Stimulated activated effector memory CD8-positive, alpha-beta T cell treated with anti-CD3 and anti-CD28 coated beads, Interleukin-12 subunit alpha, Interleukin-12 subunit beta, amount 100 ng/mL, for 72 hours (primary cell): ENCODE measurements at regions not wholly inside any gene's neighbourhood (a gene's known extent, or its start where the extent isn't known, plus 50 kb on each side); places are given as distances from the start of the nearest gene placed in this dataset.

ENCODE experiments used
- ATAC-seq: fragments of 150-1000 bp; cut with Tn5 transposase; 2 replicates; pipeline ENCODE4 v1.10.0; 2021
- DNase-seq, 2 donors: peaks; one replicate each; pipeline ENCODE4 v3.0.0; 2021 to 2022; ENCODE audit warnings: low spot score in 2 of 2
- H3K27ac Mint-ChIP-seq: one replicate; pipeline ENCODE4 v1.8.0; 2022; ENCODE audit warnings: mild to moderate bottlenecking, mixed read lengths
- H3K36me3 Mint-ChIP-seq: one replicate; pipeline ENCODE4 v1.8.0; 2022; ENCODE audit warnings: mild to moderate bottlenecking, mixed read lengths
- H3K4me1 Mint-ChIP-seq: one replicate; pipeline ENCODE4 v1.8.0; 2022; ENCODE audit warnings: mixed read lengths
- H3K4me3 Mint-ChIP-seq: one replicate; pipeline ENCODE4 v1.8.0; 2022; ENCODE audit warnings: mild to moderate bottlenecking, mixed read lengths
- H3K9me3 Mint-ChIP-seq: one replicate; pipeline ENCODE4 v1.8.0; 2022; ENCODE audit warnings: mixed read lengths

DNA sequence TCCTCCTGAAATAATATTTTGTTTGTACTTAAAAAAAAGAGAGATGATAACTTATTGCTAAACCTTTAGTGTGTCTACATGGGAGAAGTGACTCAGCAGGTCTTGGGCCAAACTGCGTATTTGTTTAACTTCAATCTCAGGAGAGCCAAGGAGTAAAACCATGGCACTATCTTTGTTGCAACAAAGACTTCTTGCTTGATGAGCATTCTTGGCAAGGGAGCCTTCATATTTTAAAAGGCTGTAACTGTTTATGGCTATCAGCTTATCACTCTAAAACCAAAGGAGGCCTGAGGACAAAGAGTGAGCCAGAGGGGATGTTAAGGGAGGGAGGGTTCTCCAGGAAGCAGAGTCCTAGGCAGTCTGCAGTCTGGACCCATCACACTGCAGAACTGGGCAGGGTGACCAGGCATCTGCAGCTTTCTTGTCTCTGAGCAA, 216.2 kb upstream of the S1PR3 start:
- no peak for ATAC-seq
- Mint-ChIP-seq H3K27ac (no peak overlapping the region), H3K4me1 (no peaks in the 10 kb centered on the region), H3K36me3 (no peaks in the 10 kb centered on the region), H3K9me3 (no peaks in the 10 kb centered on the region), H3K4me3 (no peak overlapping the region)
- no peak for DNase-seq

- Mint-ChIP-seq H3K4me3 (no peak overlapping the region), H3K4me1 (no peaks in the 10 kb centered on the region), H3K27ac (no peak overlapping the region), H3K9me3 (no peaks in the 10 kb centered on the region), H3K36me3 (no peaks in the 10 kb centered on the region)
- DNase-seq (no peak), ATAC-seq (no peak)
Measured at GRCh38 chr9:88775559-88775958, 215.7 kb upstream of the S1PR3 start.

GRCh38 chr9:88775966-88776365, 215.3 kb upstream of the S1PR3 start:
- Mint-ChIP-seq H3K9me3 (no peaks in the 10 kb centered on the region), H3K27ac (no peak overlapping the region), H3K4me1 (no peaks in the 10 kb centered on the region), H3K36me3 (no peaks in the 10 kb centered on the region), H3K4me3 (no peak overlapping the region)
- ATAC-seq (no peak), DNase-seq (no peak)

DNA sequence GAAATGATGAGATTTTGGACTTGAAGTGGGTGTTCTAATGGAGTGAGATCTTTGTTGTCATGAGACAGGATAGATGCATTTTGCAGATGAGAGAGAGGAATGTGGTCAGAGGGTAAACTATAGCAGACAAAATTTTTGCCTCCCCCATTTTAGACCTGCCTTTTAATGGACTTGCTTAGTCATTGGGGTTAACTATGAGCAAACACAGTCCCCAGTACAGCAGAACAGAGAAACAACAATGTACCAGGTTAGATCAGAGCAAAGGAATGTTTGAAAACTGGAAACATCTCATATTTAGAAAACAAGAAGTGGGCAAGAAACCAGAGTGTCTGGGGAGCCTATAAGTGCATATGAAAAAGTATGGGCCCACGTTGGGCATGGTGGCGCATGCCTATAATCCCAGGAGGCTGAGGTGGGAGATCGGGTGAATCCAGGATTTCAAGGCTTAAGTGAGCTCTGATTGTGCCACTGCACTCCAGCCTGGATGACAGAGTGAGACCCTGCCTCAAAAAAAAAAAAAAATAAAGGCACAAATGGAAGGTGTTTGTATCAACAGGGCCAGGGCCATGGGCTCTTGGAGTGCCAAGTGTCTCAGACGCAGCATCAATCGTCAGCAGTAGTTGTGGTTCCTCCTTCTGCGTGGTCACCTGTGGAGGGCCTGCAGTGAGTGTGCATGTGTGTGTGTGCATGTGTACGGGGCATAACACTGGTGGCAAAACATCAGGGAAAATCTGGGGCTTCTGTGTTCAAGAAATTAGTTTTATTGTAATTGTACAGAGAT, 214.4 kb upstream of the S1PR3 start:
- DNase-seq (no peak), ATAC-seq (no peak)
- no peaks in the 10 kb centered on the region for H3K36me3 Mint-ChIP-seq
- H3K4me3 Mint-ChIP-seq: no peak overlapping the region
- H3K27ac Mint-ChIP-seq: no peak overlapping the region
- no peaks in the 10 kb centered on the region for H3K9me3 Mint-ChIP-seq
- no peaks in the 10 kb centered on the region for H3K4me1 Mint-ChIP-seq

- Mint-ChIP-seq H3K9me3 (no peaks in the 10 kb centered on the region), H3K27ac (no peak overlapping the region), H3K36me3 (no peaks in the 10 kb centered on the region), H3K4me1 (no peaks in the 10 kb centered on the region), H3K4me3 (no peak overlapping the region)
- ATAC-seq (peak; percentile 6), DNase-seq (no peak)
Measured at GRCh38 chr9:88777498-88778312, 213.6 kb upstream of the S1PR3 start.

DNA sequence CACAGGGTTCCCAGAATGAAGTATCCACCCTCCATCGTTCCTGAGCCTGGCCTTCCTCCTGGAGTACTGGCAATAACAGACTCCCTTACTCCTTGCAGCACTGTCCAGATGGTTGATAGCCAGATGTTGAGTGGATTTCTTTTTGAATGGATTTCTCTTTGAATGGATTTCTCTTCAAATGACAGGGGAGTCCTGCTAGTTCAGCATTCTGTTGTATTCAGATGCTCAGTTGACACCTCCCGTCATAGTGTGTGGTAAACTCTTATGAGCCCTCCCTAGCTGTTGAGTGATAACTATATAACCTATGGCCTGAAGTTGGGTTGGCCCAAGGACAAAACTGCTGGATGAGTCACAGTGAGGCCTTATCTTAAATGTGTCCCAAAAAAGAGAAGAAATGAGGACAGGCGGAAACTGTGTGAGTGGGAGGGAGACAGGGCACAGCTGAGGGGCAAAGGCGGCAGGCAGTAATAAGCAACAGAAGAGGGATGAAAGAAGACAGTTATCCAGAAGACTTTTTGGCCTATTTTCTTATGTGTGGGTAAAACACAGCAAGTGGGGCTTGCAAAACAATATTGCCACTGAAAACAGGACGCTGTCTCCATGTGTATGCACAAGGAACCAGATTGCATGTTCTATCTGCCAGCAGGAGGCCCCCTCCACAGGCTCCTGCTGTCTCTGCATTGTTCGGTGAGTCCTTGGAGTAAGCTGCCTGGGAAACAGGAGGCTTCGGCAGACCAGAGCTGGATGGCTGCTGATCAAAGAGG, 209.5 kb upstream of the S1PR3 start:
- DNase-seq (no peak), ATAC-seq (no peak)
- Mint-ChIP-seq H3K36me3 (no peaks in the 10 kb centered on the region), H3K4me1 (no peaks in the 10 kb centered on the region), H3K4me3 (no peak overlapping the region), H3K27ac (no peak overlapping the region), H3K9me3 (no peaks in the 10 kb centered on the region)

- ATAC-seq (no peak), DNase-seq (no peak)
- Mint-ChIP-seq H3K4me3 (no peak overlapping the region), H3K36me3 (no peaks in the 10 kb centered on the region), H3K4me1 (no peaks in the 10 kb centered on the region), H3K9me3 (no peaks in the 10 kb centered on the region), H3K27ac (no peak overlapping the region)
Measured at GRCh38 chr9:88782931-88783710, 208.1 kb upstream of the S1PR3 start.

DNA sequence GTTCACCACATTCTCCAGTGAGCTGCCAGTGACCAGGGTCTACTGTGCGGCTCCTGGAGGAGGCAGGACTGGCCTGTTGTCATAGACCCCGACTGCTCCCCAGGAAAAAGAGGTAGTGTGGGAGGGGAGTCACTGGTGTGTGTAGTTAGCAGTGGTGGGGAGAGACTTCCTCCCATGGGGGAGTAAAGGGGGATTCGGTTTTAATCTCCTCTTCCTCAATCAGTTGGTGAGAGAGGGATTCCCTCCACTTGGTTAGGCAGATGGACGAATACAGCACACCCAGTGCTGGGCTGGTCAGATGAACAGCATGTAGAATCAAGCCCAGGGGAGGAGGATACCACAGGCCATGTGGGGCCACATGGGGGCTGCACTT, 207.6 kb upstream of the S1PR3 start:
- Mint-ChIP-seq H3K27ac (no peak overlapping the region), H3K36me3 (no peaks in the 10 kb centered on the region), H3K9me3 (no peaks in the 10 kb centered on the region), H3K4me1 (no peaks in the 10 kb centered on the region), H3K4me3 (no peak overlapping the region)
- no peak for DNase-seq
- peak; percentile 6 for ATAC-seq

- no peak for ATAC-seq
- no peak for DNase-seq
- no peaks in the 10 kb centered on the region for H3K9me3 Mint-ChIP-seq
- no peaks in the 10 kb centered on the region for H3K4me1 Mint-ChIP-seq
- H3K27ac Mint-ChIP-seq: no peak overlapping the region
- no peak overlapping the region for H3K4me3 Mint-ChIP-seq
- H3K36me3 Mint-ChIP-seq: no peaks in the 10 kb centered on the region
Measured at GRCh38 chr9:88784960-88785359, 206.3 kb upstream of the S1PR3 start.

DNA sequence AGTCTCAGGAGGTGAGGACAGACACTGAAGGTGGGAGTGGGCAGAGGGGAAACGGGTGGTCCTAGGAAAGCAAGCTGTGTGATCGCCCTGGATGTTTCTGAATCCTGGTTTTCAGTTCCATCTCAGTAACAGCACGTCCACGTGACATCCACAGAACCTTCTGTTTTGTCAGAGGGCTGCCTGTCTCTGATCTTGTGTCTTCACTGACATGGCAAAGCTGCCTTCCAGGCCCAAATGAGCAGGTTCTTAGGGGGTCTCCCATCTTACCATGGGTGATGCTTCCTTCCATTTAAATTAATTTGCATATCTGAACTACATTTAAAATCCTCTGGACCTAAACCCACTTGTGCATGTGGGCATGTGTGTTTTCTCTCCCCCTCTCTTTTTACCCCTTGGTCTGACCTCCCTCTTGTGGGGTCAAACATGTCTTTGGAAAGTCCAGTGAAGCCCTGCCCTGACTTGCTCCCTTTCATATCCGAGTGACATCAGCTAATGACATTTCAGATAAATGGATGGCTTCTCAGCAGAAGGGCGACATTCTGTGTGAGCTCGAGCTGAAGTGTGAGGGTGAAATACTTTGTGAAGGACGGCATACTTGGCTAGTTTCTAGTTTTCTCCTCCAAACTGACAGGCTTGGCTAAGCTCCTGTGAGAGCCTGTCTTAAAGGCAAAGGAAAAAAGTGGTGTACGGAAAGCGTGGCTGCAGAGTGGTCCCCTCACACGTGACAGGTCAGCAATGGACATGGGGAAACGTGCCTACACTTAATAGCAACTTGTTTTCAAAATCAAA, 204.8 kb upstream of the S1PR3 start:
- ATAC-seq (no peak), DNase-seq (no peak)
- no peak overlapping the region for H3K4me3 Mint-ChIP-seq
- H3K4me1 Mint-ChIP-seq: no peaks in the 10 kb centered on the region
- H3K9me3 Mint-ChIP-seq: no peaks in the 10 kb centered on the region
- no peak overlapping the region for H3K27ac Mint-ChIP-seq
- no peaks in the 10 kb centered on the region for H3K36me3 Mint-ChIP-seq

DNA sequence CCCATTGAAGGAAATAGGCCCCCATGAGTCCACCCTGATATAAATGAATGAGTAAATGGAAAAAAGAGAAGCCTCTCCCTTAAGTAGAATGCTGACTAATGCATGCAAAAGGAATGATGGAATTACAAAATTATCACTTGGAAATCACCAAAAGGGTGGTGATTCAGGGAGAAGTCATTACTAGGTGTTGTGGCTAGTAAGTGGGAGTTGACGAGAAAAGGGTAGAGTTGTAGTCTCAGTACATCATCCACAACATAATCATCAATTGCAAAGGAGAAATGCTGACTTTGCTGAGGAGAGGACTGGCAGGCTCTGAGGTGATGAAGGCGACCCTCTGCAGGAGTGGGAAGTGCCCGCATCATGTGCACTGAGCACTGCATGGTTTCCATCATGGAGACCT, 201.5 kb upstream of the S1PR3 start:
- Mint-ChIP-seq H3K36me3 (no peaks in the 10 kb centered on the region), H3K27ac (no peak overlapping the region), H3K9me3 (no peaks in the 10 kb centered on the region), H3K4me3 (no peak overlapping the region), H3K4me1 (no peaks in the 10 kb centered on the region)
- ATAC-seq (peak; percentile 26), DNase-seq (no peak)

DNA sequence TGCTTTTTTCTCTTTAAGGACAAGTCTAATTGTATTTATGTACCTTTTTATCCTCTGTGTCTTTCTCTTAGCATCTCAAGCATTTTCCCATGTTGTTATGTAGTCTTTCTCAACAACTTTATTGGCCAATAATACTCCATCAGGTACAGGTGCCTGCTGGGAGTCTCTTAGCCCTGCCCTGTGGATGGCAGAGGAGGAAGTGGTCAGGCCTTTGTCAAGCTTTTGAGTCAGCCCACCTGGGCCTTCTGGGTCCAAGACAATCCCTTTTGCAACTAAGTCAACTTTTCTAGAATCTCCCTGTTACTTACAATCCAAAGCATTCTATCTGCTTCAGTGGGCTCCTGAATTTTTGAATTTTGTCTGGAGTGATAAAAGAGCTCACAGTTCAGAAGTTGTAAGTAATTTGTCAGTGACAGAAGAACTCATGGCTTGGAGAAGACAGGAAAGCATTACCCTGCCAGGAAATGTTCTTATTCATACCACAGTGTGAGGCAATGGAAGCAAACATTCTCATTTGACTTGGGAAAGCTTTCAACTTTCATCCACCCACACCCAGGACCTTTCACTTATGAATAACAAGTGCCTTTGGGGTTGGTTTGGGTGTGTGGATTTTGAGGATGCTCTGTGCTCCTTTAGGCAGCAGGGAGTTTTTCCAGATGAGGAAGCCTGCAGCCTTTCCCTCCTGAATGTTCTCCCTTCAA, 200.0 kb upstream of the S1PR3 start:
- Mint-ChIP-seq H3K4me1 (no peaks in the 10 kb centered on the region), H3K4me3 (no peak overlapping the region), H3K27ac (no peak overlapping the region), H3K36me3 (no peaks in the 10 kb centered on the region), H3K9me3 (peaks cover 3% of the 10 kb centered on the region)
- no peak for ATAC-seq
- DNase-seq: peak in 1 of 2 donors; percentile 37

- Mint-ChIP-seq H3K9me3 (peaks cover 3% of the 10 kb centered on the region), H3K27ac (no peak overlapping the region), H3K4me3 (no peak overlapping the region), H3K4me1 (no peaks in the 10 kb centered on the region), H3K36me3 (no peaks in the 10 kb centered on the region)
- ATAC-seq (no peak), DNase-seq (peak in 1 of 2 donors; percentile 15)
Measured at GRCh38 chr9:88792502-88792901, 198.8 kb upstream of the S1PR3 start.

GRCh38 chr9:88794100-88794499, 197.2 kb upstream of the S1PR3 start:
- Mint-ChIP-seq H3K4me1 (no peaks in the 10 kb centered on the region), H3K27ac (no peak overlapping the region), H3K36me3 (no peaks in the 10 kb centered on the region), H3K4me3 (no peak overlapping the region), H3K9me3 (peaks cover 3% of the 10 kb centered on the region)
- DNase-seq: no peak
- ATAC-seq: no peak
